K562 (cell line): ENCODE measurements at regions not wholly inside any gene's neighbourhood (a gene's known extent, or its start where the extent isn't known, plus 50 kb on each side); places are given as distances from the start of the nearest gene placed in this dataset.

Experiments
- ATAC-seq: fragments of 200-7000 bp; cut with Tn5 transposase; 3 replicates; pipeline ENCODE4 v1.9.1; 2020; ENCODE audit warnings: moderate library complexity
- BruUV-seq: library from RNA; stranded (reverse); fragments of 400-500 nt; replicated peaks from 2 replicates; lab custom pipeline; 2021; lab: Mats Ljungman, UMichigan
- CTCF ChIA-PET: fragments of 300-600 bp; formaldehyde crosslinking; extraction: SDS; loops from one replicate; lab custom pipeline; 2021; ENCODE audit warnings: low intra/inter-chr PET ratio; lab: Yijun Ruan, JAX
- POLR2A ChIA-PET: fragments of 300-600, 350-650 bp; sonication (Branson Sonifier 250); formaldehyde crosslinking; extraction: SDS; loops from one replicate; lab custom pipeline; 2021; ENCODE audit warnings: antibody characterized with exemption, inconsistent platforms; lab: Yijun Ruan, JAX
- DNase-seq, 4 experiments: peaks; one replicate each; pipeline versions ENCODE4 v3.0.0 to v3.0.0-alpha.2; 2011 to 2018; ENCODE audit warnings: low spot score in 3 of 4, mixed read lengths in 3 of 4; ENCODE audit errors: extremely low read depth in 1 of 4
- FAIRE-seq: peaks from 2 replicates; lab custom pipeline; 2011; peaks lifted over from hg19 to GRCh38; lab: Jason Lieb, UNC
- H2AFZ ChIP-seq: 2 replicates; pipeline ENCODE4 v1.6.0; 2011; ENCODE audit warnings: low read depth, low read length, control low read depth, inconsistent platforms
- H3K27ac ChIP-seq: fragments of 200-600 bp; 3 replicates; pipeline ENCODE4 v1.8.0; 2011; ENCODE audit warnings: low read depth, mild to moderate bottlenecking, control low read depth, inconsistent platforms, low read length, moderate library complexity, mixed read lengths; ENCODE audit errors: extremely low read depth
- H3K27me3 ChIP-seq, 2 experiments: fragments of 300-600 bp in 1 of 2; 2 replicates in 1 of 2; 3 replicates in 1 of 2; pipeline versions ENCODE4 v1.6.0 to v1.8.0; 2011; ENCODE audit warnings: inconsistent platforms in 2 of 2, low read length in 2 of 2, mild to moderate bottlenecking in 1 of 2, mixed read lengths in 1 of 2, moderate library complexity in 1 of 2; ENCODE audit not compliant: control insufficient read depth in 2 of 2, insufficient read depth in 2 of 2
- H3K36me3 ChIP-seq: fragments of 300-600 bp; 3 replicates; pipeline ENCODE4 v1.8.0; 2011; ENCODE audit warnings: mild to moderate bottlenecking, low read length, inconsistent platforms; ENCODE audit not compliant: control insufficient read depth, insufficient read depth
- H3K4me1 ChIP-seq, 2 experiments: fragments of 200-600 bp in 1 of 2; replicated peaks in 1 of 2; 2 replicates in 1 of 2; 3 replicates in 1 of 2; pipeline versions ENCODE4 v1.5.1 to v1.8.0; 2011; ENCODE audit warnings: inconsistent platforms in 2 of 2, low read length in 2 of 2, mild to moderate bottlenecking in 1 of 2, mixed read lengths in 1 of 2, moderate library complexity in 1 of 2; ENCODE audit not compliant: control insufficient read depth in 2 of 2, insufficient read depth in 2 of 2
- H3K4me2 ChIP-seq: 2 replicates; pipeline ENCODE4 v1.6.1; 2011; ENCODE audit warnings: low read length, control low read depth, inconsistent platforms, mixed read lengths; ENCODE audit not compliant: insufficient read depth
- H3K4me3 ChIP-seq: fragments of 200-600 bp; sonication (generic), shearing (Covaris generic); 2 replicates; pipeline ENCODE4 v1.5.1; 2016; ENCODE audit warnings: control low read depth, inconsistent platforms
- H3K79me2 ChIP-seq: fragments of 200-600 bp; 3 replicates; pipeline ENCODE4 v1.8.0; 2011; ENCODE audit warnings: low read length, inconsistent platforms; ENCODE audit not compliant: control insufficient read depth, insufficient read depth
- H3K9ac ChIP-seq, 2 experiments: 2 replicates each; pipeline versions ENCODE4 v1.6.0 to v1.6.1; 2011; ENCODE audit warnings: low read depth in 2 of 2, low read length in 2 of 2, control low read depth in 1 of 2, inconsistent platforms in 1 of 2, mild to moderate bottlenecking in 1 of 2, mixed read lengths in 1 of 2; ENCODE audit not compliant: insufficient read depth in 1 of 2
- H3K9me1 ChIP-seq: one replicate; pipeline ENCODE4 v1.6.0; 2011; ENCODE audit warnings: inconsistent platforms, mild to moderate bottlenecking, low read length, moderate library complexity; ENCODE audit not compliant: control insufficient read depth, insufficient read depth
- H3K9me3 ChIP-seq: replicated peaks from 2 replicates; pipeline ENCODE4 v1.5.1; 2011; ENCODE audit warnings: low read depth, low read length, inconsistent platforms; ENCODE audit not compliant: control insufficient read depth, insufficient read depth
- H4K20me1 ChIP-seq: replicated peaks from 2 replicates; pipeline ENCODE4 v1.6.1; 2011; ENCODE audit warnings: low read length, inconsistent platforms, mixed read lengths; ENCODE audit not compliant: control insufficient read depth, insufficient read depth
- C11orf30 ChIP-seq: fragments of 450-650 bp; IDR thresholded peaks from 2 replicates; pipeline ENCODE4 v1.6.1; 2016; ENCODE audit warnings: low read depth, mild to moderate bottlenecking
- CTBP1 ChIP-seq: fragments of 450-650 bp; IDR thresholded peaks from 2 replicates; pipeline ENCODE4 v1.6.1; 2016; ENCODE audit warnings: borderline replicate concordance
- DDX20 ChIP-seq: fragments of 450-650 bp; IDR thresholded peaks from 2 replicates; pipeline ENCODE4 v1.6.1; 2016; ENCODE audit warnings: missing genetic modification characterization, low read depth, mild to moderate bottlenecking, missing compliant biosample characterization, moderate library complexity
- ETV6 ChIP-seq, 3 experiments: fragments of 150-350 bp in 1 of 3; sonication (generic) in 1 of 3; formaldehyde crosslinking in 1 of 3; IDR thresholded peaks; 2 replicates each; pipeline versions ENCODE4 v1.6.1 to v1.8.0; 2014 to 2022; ENCODE audit warnings: borderline replicate concordance in 2 of 3, low read depth in 2 of 3, antibody characterized with exemption in 1 of 3, low read length in 1 of 3, mild to moderate bottlenecking in 1 of 3, missing genetic modification reagents in 1 of 3
- HES1 ChIP-seq: fragments of 450-650 bp; IDR thresholded peaks from 2 replicates; pipeline ENCODE4 v1.6.1; 2016; ENCODE audit warnings: low read depth, mild to moderate bottlenecking, moderate library complexity
- HSF4 ChIP-seq: fragments of 250-450 bp; sonication (Bioruptor Pico); IDR thresholded peaks from 2 replicates; pipeline ENCODE4 v2.1.2; 2022; ENCODE audit warnings: mild to moderate bottlenecking, moderate library complexity, borderline replicate concordance
- NCOA6 ChIP-seq: fragments of 450-650 bp; IDR thresholded peaks from 2 replicates; pipeline ENCODE4 v1.6.1; 2017; ENCODE audit warnings: mild to moderate bottlenecking
- NFYB ChIP-seq: IDR thresholded peaks from 2 replicates; pipeline ENCODE4 v1.6.1; 2011; ENCODE audit warnings: mild to moderate bottlenecking, moderate library complexity; ENCODE audit not compliant: insufficient read length; ENCODE audit errors: extremely low read depth
- SMAD1 ChIP-seq: fragments of 150-350 bp; IDR thresholded peaks from 2 replicates; pipeline ENCODE4 v1.6.1; 2014; ENCODE audit warnings: low read length, low read depth; ENCODE audit not compliant: partially characterized antibody
- TAF7 ChIP-seq: fragments of 450-650 bp; IDR thresholded peaks from 2 replicates; pipeline ENCODE4 v1.6.1; 2016; ENCODE audit warnings: missing genetic modification characterization, missing compliant biosample characterization
- TCF7L2 ChIP-seq: fragments of 150-350 bp; IDR thresholded peaks from 2 replicates; pipeline ENCODE4 v1.6.1; 2016; ENCODE audit warnings: low read depth, mild to moderate bottlenecking, low read length, moderate library complexity
- ZBTB40 ChIP-seq, 2 experiments: fragments of 450-650 bp in 1 of 2; sonication (generic) in 1 of 2; formaldehyde crosslinking in 1 of 2; IDR thresholded peaks; 2 replicates each; pipeline versions ENCODE4 v1.7.1 to v1.9.0; 2016 to 2022; ENCODE audit warnings: inconsistent platforms in 1 of 2, mild to moderate bottlenecking in 1 of 2, missing genetic modification reagents in 1 of 2
- ZNF354B ChIP-seq: fragments of 250-450 bp; sonication (Bioruptor Pico); IDR thresholded peaks from 2 replicates; pipeline ENCODE4 v1.4.0; 2020
- in situ Hi-C: fragments of 300-500 bp; cut with MboI; formaldehyde crosslinking; loops from 4 replicates; pipeline ENCODE4 v1.15.0; 2018; ENCODE audit warnings: inconsistent platforms, mixed read lengths
- intact Hi-C: fragments of 100-400 bp; cut with micrococcal nuclease; formaldehyde crosslinking; loops from 2 replicates; pipeline ENCODE4 v1.14.2; 2022

GRCh38 chr13:79194272-79194671 lies 211.8 kb downstream of the RBM26 start (continued):
- TF ChIP-seq HSF4 = no peak
- no peak for TF ChIP-seq C11orf30
- no peak for TF ChIP-seq HES1
- no peak for TF ChIP-seq ZNF354B (CRISPR knock-in tag)
- no peak for TF ChIP-seq NFYB
- no peak for TF ChIP-seq CTBP1

- Histone ChIP-seq H3K27ac (no peak overlapping the region), H3K9me1 (no peaks in the 10 kb centered on the region), H3K4me1 (no peaks in the 10 kb centered on the region), H3K79me2 (no peaks in the 10 kb centered on the region), H3K4me3 (no peak overlapping the region), H3K36me3 (no peaks in the 10 kb centered on the region), H3K4me2 (no peak overlapping the region), H3K27me3 (no peaks in the 10 kb centered on the region), H3K9ac (no peak overlapping the region), H4K20me1 (no peaks in the 10 kb centered on the region), H2AFZ (no peak overlapping the region), H3K9me3 (no peaks in the 10 kb centered on the region)
- no peak for TF ChIP-seq TAF7 (tag)
- no peak for TF ChIP-seq TCF7L2
- TF ChIP-seq NCOA6 = no peak
- no peak for TF ChIP-seq ETV6 (IDR thresholded peaks at IDR 0.05; ENCODE audit: borderline replicate concordance in 1 of 2, low read depth in 2 of 2, low read length in 1 of 2)
- no peak for TF ChIP-seq ETV6 (CRISPR knock-in tag; IDR thresholded peaks at IDR 0.05; ENCODE audit: borderline replicate concordance)
- TF ChIP-seq DDX20 (tag) = no peak
- TF ChIP-seq ZBTB40 (IDR thresholded peaks at IDR 0.05) = no peak
- TF ChIP-seq ZBTB40 (CRISPR knock-in tag; IDR thresholded peaks at IDR 0.05) = no peak
- no peak for TF ChIP-seq SMAD1
- BruUV-seq = no TSS peak
- POLR2A ChIA-PET = no interaction called here
- no peak for DNase-seq
- ATAC-seq = no peak
- no peak for FAIRE-seq
- intact Hi-C loops (no loop called here), in situ Hi-C loops (no loop called here)
- CTCF ChIA-PET = no interaction called here
Measured at GRCh38 chr13:79191501-79191900, 214.6 kb downstream of the RBM26 start.
